C4-2B (cell line): ENCODE measurements at regions not wholly inside any gene's neighbourhood (a gene's known extent, or its start where the extent isn't known, plus 50 kb on each side); places are given as distances from the start of the nearest gene placed in this dataset.

Experiments
- ZFX ChIP-seq: fragments of 450-650 bp; IDR thresholded peaks from 2 replicates; pipeline ENCODE4 v1.6.1; 2017
- TF ChIP-seq, protein P1 (sequence below): fragments of 450-650 bp; conservative IDR thresholded peaks from 2 replicates; pipeline ENCODE4 v1.5.1; 2017; ENCODE audit warnings: mild to moderate bottlenecking

DNA sequence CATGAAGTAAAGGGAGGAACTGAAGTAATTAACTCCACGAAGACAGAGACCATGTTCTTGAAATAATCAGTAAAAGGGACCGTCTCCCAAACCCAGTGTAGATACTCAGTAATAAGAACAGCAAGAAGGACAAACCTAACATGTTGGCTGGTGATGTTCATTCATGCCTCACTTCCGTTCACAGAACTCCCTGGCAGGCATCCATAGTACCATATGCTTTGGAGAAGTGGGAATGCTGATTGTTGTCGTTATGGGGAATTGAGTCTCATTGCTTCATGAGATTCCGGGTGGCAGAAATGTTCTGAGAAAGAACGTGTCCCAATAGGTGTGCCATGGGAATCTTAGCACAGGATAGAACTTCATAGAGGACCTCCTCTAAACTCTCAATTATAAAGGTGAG is 452.3 kb downstream of the ZSWIM6 start:
- TF ChIP-seq, protein P1, sequence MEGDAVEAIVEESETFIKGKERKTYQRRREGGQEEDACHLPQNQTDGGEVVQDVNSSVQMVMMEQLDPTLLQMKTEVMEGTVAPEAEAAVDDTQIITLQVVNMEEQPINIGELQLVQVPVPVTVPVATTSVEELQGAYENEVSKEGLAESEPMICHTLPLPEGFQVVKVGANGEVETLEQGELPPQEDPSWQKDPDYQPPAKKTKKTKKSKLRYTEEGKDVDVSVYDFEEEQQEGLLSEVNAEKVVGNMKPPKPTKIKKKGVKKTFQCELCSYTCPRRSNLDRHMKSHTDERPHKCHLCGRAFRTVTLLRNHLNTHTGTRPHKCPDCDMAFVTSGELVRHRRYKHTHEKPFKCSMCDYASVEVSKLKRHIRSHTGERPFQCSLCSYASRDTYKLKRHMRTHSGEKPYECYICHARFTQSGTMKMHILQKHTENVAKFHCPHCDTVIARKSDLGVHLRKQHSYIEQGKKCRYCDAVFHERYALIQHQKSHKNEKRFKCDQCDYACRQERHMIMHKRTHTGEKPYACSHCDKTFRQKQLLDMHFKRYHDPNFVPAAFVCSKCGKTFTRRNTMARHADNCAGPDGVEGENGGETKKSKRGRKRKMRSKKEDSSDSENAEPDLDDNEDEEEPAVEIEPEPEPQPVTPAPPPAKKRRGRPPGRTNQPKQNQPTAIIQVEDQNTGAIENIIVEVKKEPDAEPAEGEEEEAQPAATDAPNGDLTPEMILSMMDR, result no peak
- no peak for TF ChIP-seq ZFX
